Kidney epithelial cell (primary cell): ENCODE measurements at regions not wholly inside any gene's neighbourhood (a gene's known extent, or its start where the extent isn't known, plus 50 kb on each side); places are given as distances from the start of the nearest gene placed in this dataset.

ENCODE experiments used
- DNase-seq: peaks from one replicate; pipeline ENCODE4 v3.0.0-alpha.2; 2010; ENCODE audit warnings: low read depth
- H3K27me3 ChIP-seq: 2 replicates; pipeline ENCODE4 v1.6.0; 2011; ENCODE audit warnings: low read length; ENCODE audit not compliant: control insufficient read depth, insufficient read depth
- H3K36me3 ChIP-seq: 2 replicates; pipeline ENCODE4 v1.5.1; 2011; ENCODE audit warnings: low read length; ENCODE audit not compliant: control insufficient read depth, insufficient read depth
- H3K4me3 ChIP-seq: 2 replicates; pipeline ENCODE4 v1.5.1; 2011; ENCODE audit warnings: low read depth, mild to moderate bottlenecking, control low read depth, low read length
- CTCF ChIP-seq: IDR thresholded peaks from 2 replicates; pipeline ENCODE4 v1.5.1; 2011; ENCODE audit warnings: mild to moderate bottlenecking, moderate library complexity, low read length, control low read depth, inconsistent platforms; ENCODE audit not compliant: insufficient read depth, poor library complexity, severe bottlenecking

- DNase-seq: no peak
- Histone ChIP-seq H3K4me3 (no peak overlapping the region), H3K36me3 (no peaks in the 10 kb centered on the region), H3K27me3 (no peaks in the 10 kb centered on the region)
- no peak for TF ChIP-seq CTCF
Observed at GRCh38 chr15:24764375-24765171, 89.0 kb downstream of the NPAP1 start.

- H3K27me3 ChIP-seq: no peaks in the 10 kb centered on the region
- no peak overlapping the region for H3K4me3 ChIP-seq
- TF ChIP-seq CTCF: no peak
- no peaks in the 10 kb centered on the region for H3K36me3 ChIP-seq
- DNase-seq: no peak
Observed at GRCh38 chr15:24766511-24767133, 91.0 kb downstream of the NPAP1 start.

- Histone ChIP-seq H3K36me3 (no peaks in the 10 kb centered on the region), H3K27me3 (no peaks in the 10 kb centered on the region), H3K4me3 (peak overlapping the region; percentile 41)
- DNase-seq: no peak
- no peak for TF ChIP-seq CTCF
Observed at GRCh38 chr15:24772266-24772665, 96.7 kb downstream of the NPAP1 start.

GRCh38 chr15:24772686-24773373 is 97.3 kb downstream of the NPAP1 start:
- H3K36me3 ChIP-seq: no peaks in the 10 kb centered on the region
- DNase-seq: peak; percentile 29
- no peak for TF ChIP-seq CTCF
- no peaks in the 10 kb centered on the region for H3K27me3 ChIP-seq
- peak overlapping the region; percentile 41 for H3K4me3 ChIP-seq

GRCh38 chr15:24777307-24777706 is 101.7 kb downstream of the NPAP1 start:
- no peak for DNase-seq
- no peaks in the 10 kb centered on the region for H3K27me3 ChIP-seq
- H3K4me3 ChIP-seq: no peak overlapping the region
- no peaks in the 10 kb centered on the region for H3K36me3 ChIP-seq
- no peak for TF ChIP-seq CTCF
